ENCODE measurements at regions not wholly inside any gene's neighbourhood (a gene's known extent, or its start where the extent isn't known, plus 50 kb on each side); places are given as distances from the start of the nearest gene placed in this dataset.

GRCh38 chr12:126582231-126582630 is 1517.0 kb downstream of the AACS start:
- 71% methylated on average over 3 of the region's 3 CpGs; no CpG with 5 or more reads in 1 of the 2 experiments for WGBS, 2 experiments (ENCODE audit: extremely low coverage in 1 of 2, insufficient coverage in 1 of 2, insufficient read length in 1 of 2, insufficient replicate concordance in 2 of 2, low coverage in 1 of 2, low lambda C conversion rate in 2 of 2, missing lambda C conversion rate in 1 of 2)
- no peak for FAIRE-seq
- TF ChIP-seq CBX5 (IDR thresholded peaks at IDR 0.05; ENCODE audit: low read depth, low read length) (no peak), JUND (IDR thresholded peaks at IDR 0.05; ENCODE audit: low read length) (no peak), SP2 (IDR thresholded peaks at IDR 0.05; ENCODE audit: low read length) (no peak), POLR2A (IDR thresholded peaks at IDR 0.05; ENCODE audit: control extremely low read depth in 1 of 2, low read depth in 2 of 2, low read length in 2 of 2) (no peak), HDAC6 (IDR thresholded peaks at IDR 0.05; ENCODE audit: low read depth, low read length) (no peak), POU5F1 (IDR thresholded peaks at IDR 0.05; ENCODE audit: low read depth, low read length) (no peak), GABPA (IDR thresholded peaks at IDR 0.05; ENCODE audit: borderline replicate concordance, insufficient read depth, low read length) (no peak), CTCF (IDR thresholded peaks at IDR 0.05; ENCODE audit: control extremely low read depth in 1 of 3, insufficient read depth in 1 of 3, low read depth in 1 of 3, low read length in 3 of 3) (no peak), RFX5 (IDR thresholded peaks at IDR 0.05; ENCODE audit: borderline replicate concordance, low read depth, low read length) (no peak), POLR2AphosphoS5 (IDR thresholded peaks at IDR 0.05; ENCODE audit: low read depth, low read length) (no peak), RAD21 (IDR thresholded peaks at IDR 0.05 in 1 of 2, conservative IDR thresholded peaks at IDR 0.05 in 1 of 2; ENCODE audit: low read depth in 2 of 2, low read length in 2 of 2) (no peak), BCL11A (IDR thresholded peaks at IDR 0.05; ENCODE audit: low read depth in 2 of 2, low read length in 2 of 2) (no peak), KDM5A (IDR thresholded peaks at IDR 0.05; ENCODE audit: low read length) (no peak), CBX8 (IDR thresholded peaks at IDR 0.05; ENCODE audit: borderline replicate concordance, low read depth, low read length) (no peak)

More at GRCh38 chr12:126582231-126582630, 1517.0 kb downstream of the AACS start:
- H3K4me1 ChIP-seq (replicated peaks in 1 of 4; ENCODE audit: control insufficient read depth in 3 of 4, insufficient read depth in 4 of 4, low read length in 3 of 4), result no peaks in the 10 kb centered on the region
- no peak overlapping the region for H4K5ac ChIP-seq (ENCODE audit: insufficient read length, low read depth, low read length)
- H3K4me3 ChIP-seq (ENCODE audit: extremely low read depth in 1 of 4, insufficient read depth in 2 of 4, low read depth in 3 of 4, low read length in 4 of 4), result no peak overlapping the region
- H3K14ac ChIP-seq (ENCODE audit: insufficient read length), result no peak overlapping the region
- H4K20me1 ChIP-seq (replicated peaks in 1 of 2; ENCODE audit: control insufficient read depth in 1 of 2, insufficient read depth in 2 of 2, low read length in 2 of 2), result no peaks in the 10 kb centered on the region
- no peak for DNase-seq (ENCODE audit: low read depth in 1 of 2, low spot score in 2 of 2)
- H3K79me1 ChIP-seq (ENCODE audit: low read depth, low read length), result no peaks in the 10 kb centered on the region
- H3K36me3 ChIP-seq (ENCODE audit: control insufficient read depth in 2 of 4, insufficient read depth in 4 of 4, low read length in 3 of 4), result no peaks in the 10 kb centered on the region
- ChIA-PET CTCF (ENCODE audit: partially characterized antibody) (no interaction called here), POLR2A (ENCODE audit: partially characterized antibody) (no interaction called here)
- H3K56ac ChIP-seq (replicated peaks; ENCODE audit: insufficient read length, low read depth, low read length), result no peak overlapping the region
- no peak overlapping the region for H2AK5ac ChIP-seq (ENCODE audit: low read depth, low read length)
- H2BK12ac ChIP-seq (ENCODE audit: low read depth, low read length), result no peak overlapping the region
- no peaks in the 10 kb centered on the region for H3K79me2 ChIP-seq (ENCODE audit: control insufficient read depth in 1 of 2, insufficient read depth in 2 of 2, low read length in 2 of 2)
- H2BK5ac ChIP-seq (ENCODE audit: low read depth, low read length), result no peak overlapping the region
- H4K91ac ChIP-seq (replicated peaks; ENCODE audit: insufficient read length, low read length), result no peak overlapping the region
- no peak overlapping the region for H4K8ac ChIP-seq (ENCODE audit: extremely low read depth, insufficient read depth, low read length)
- H2BK15ac ChIP-seq (ENCODE audit: low read length), result no peak overlapping the region
- H3K23ac ChIP-seq (ENCODE audit: insufficient read length), result no peak overlapping the region
- H3K4ac ChIP-seq (replicated peaks; ENCODE audit: insufficient read length, low read depth, low read length), result no peak overlapping the region
- no peaks in the 10 kb centered on the region for H3K9me3 ChIP-seq (ENCODE audit: insufficient read depth in 2 of 2, low read depth in 1 of 2, low read length in 1 of 2)
- H2BK120ac ChIP-seq (replicated peaks; ENCODE audit: low read depth, low read length), result no peak overlapping the region
- H3K18ac ChIP-seq (ENCODE audit: extremely low read depth, low read length), result no peak overlapping the region
- no peak overlapping the region for H3K27ac ChIP-seq (ENCODE audit: low read depth, low read length)
- no peaks in the 10 kb centered on the region for H3K27me3 ChIP-seq (replicated peaks in 1 of 4; ENCODE audit: control insufficient read depth in 3 of 4, extremely low read depth in 1 of 4, insufficient read depth in 3 of 4, low read length in 3 of 4)
- H2AFZ ChIP-seq (ENCODE audit: low read length), result no peak overlapping the region
- no peak overlapping the region for H3K4me2 ChIP-seq (ENCODE audit: insufficient read depth in 1 of 2, low read depth in 2 of 2, low read length in 2 of 2)
- no peak overlapping the region for H3K9ac ChIP-seq (replicated peaks in 1 of 4; ENCODE audit: extremely low read depth in 1 of 4, low read depth in 3 of 4, low read length in 3 of 4)
- no peaks in the 10 kb centered on the region for H3K23me2 ChIP-seq (ENCODE audit: low read depth, low read length)
- H2BK20ac ChIP-seq (ENCODE audit: low read length), result no peak overlapping the region
